HepG2 (cell line): ENCODE measurements at regions not wholly inside any gene's neighbourhood (a gene's known extent, or its start where the extent isn't known, plus 50 kb on each side); places are given as distances from the start of the nearest gene placed in this dataset.

Experiments used
- ATAC-seq: fragments of 200-7000 bp; cut with Tn5 transposase; 3 replicates; pipeline ENCODE4 v1.9.1; 2020; ENCODE audit warnings: mild to moderate bottlenecking, moderate library complexity
- BruUV-seq: library from RNA; stranded (reverse); fragments of 400-500 nt; replicated peaks from 2 replicates; lab custom pipeline; 2021; lab: Mats Ljungman, UMichigan
- CTCF ChIA-PET: fragments of 300-600 bp; formaldehyde crosslinking; extraction: SDS; loops from one replicate; lab custom pipeline; 2021; ENCODE audit warnings: low total read pairs, inconsistent platforms, low intra/inter-chr PET ratio; lab: Yijun Ruan, JAX
- POLR2A ChIA-PET: fragments of 350-600 bp; sonication (Branson Sonifier 250); formaldehyde crosslinking; loops from one replicate; lab custom pipeline; 2020; ENCODE audit warnings: antibody characterized with exemption, inconsistent platforms; lab: Yijun Ruan, JAX
- DNase-seq: peaks from one replicate; pipeline ENCODE4 v3.0.0-alpha.2; 2015; ENCODE audit warnings: low spot score
- FAIRE-seq: peaks from 3 replicates; lab custom pipeline; 2011; peaks lifted over from hg19 to GRCh38; lab: Jason Lieb, UNC
- H2AFZ ChIP-seq: one replicate; pipeline ENCODE4 v1.6.1; 2011; ENCODE audit warnings: low read length, inconsistent platforms
- H3K27ac ChIP-seq: fragments of 300-600 bp; 3 replicates; pipeline ENCODE4 v1.8.0; 2011; ENCODE audit warnings: mixed run types, mild to moderate bottlenecking, mixed read lengths, low read length, inconsistent platforms; ENCODE audit not compliant: insufficient read depth; ENCODE audit errors: extremely low read length
- H3K27me3 ChIP-seq, 2 experiments: fragments of 200-600 bp in 1 of 2; 2 replicates in 1 of 2; 3 replicates in 1 of 2; pipeline versions ENCODE4 v1.6.0 to v1.8.0; 2011; ENCODE audit warnings: low read length in 2 of 2, mild to moderate bottlenecking in 2 of 2, moderate library complexity in 2 of 2, inconsistent platforms in 1 of 2; ENCODE audit not compliant: insufficient read depth in 2 of 2, control insufficient read depth in 1 of 2
- H3K36me3 ChIP-seq, 2 experiments: fragments of 200-600 bp in 1 of 2; replicated peaks in 1 of 2; 2 replicates in 1 of 2; 3 replicates in 1 of 2; pipeline versions ENCODE4 v1.5.1 to v1.8.0; 2011; ENCODE audit warnings: low read length in 2 of 2, inconsistent platforms in 1 of 2; ENCODE audit not compliant: insufficient read depth in 2 of 2, control insufficient read depth in 1 of 2
- H3K4me1 ChIP-seq: 2 replicates; pipeline ENCODE4 v1.5.1; 2012; ENCODE audit warnings: low read length, inconsistent platforms; ENCODE audit not compliant: insufficient read depth
- H3K4me2 ChIP-seq: 2 replicates; pipeline ENCODE4 v1.6.0; 2011; ENCODE audit warnings: low read depth, low read length, inconsistent platforms
- H3K4me3 ChIP-seq, 3 experiments: fragments of 200-600 bp in 1 of 3; sonication (generic), shearing (Covaris generic) in 1 of 3; replicated peaks in 1 of 3; 2 replicates each; pipeline ENCODE4 v1.5.1; 2011 to 2016; ENCODE audit warnings: low read length in 3 of 3, inconsistent platforms in 2 of 3, low read depth in 2 of 3, mild to moderate bottlenecking in 2 of 3, control low read depth in 1 of 3, mixed read lengths in 1 of 3; ENCODE audit not compliant: insufficient read depth in 1 of 3
- H3K79me2 ChIP-seq: one replicate; pipeline ENCODE4 v1.6.1; 2011; ENCODE audit warnings: low read length, inconsistent platforms; ENCODE audit not compliant: insufficient read depth
- H3K9ac ChIP-seq: 2 replicates; pipeline ENCODE4 v1.6.0; 2011; ENCODE audit warnings: mild to moderate bottlenecking, low read depth, low read length, inconsistent platforms; ENCODE audit not compliant: insufficient read depth
- H3K9me3 ChIP-seq: 2 replicates; pipeline ENCODE4 v1.5.1; 2012; ENCODE audit warnings: mild to moderate bottlenecking, low read length
- H4K20me1 ChIP-seq: 2 replicates; pipeline ENCODE4 v1.6.0; 2011; ENCODE audit warnings: inconsistent platforms, mild to moderate bottlenecking, low read length, moderate library complexity; ENCODE audit not compliant: insufficient read depth
- ATM ChIP-seq: fragments of 450-650 bp; IDR thresholded peaks from 2 replicates; pipeline ENCODE4 v1.7.1; 2017; ENCODE audit warnings: mild to moderate bottlenecking, borderline replicate concordance
- BRF2 ChIP-seq: sonication (generic); formaldehyde crosslinking; IDR thresholded peaks from 2 replicates; pipeline ENCODE4 v1.8.1; 2022; ENCODE audit warnings: mild to moderate bottlenecking, missing genetic modification reagents
- CBX5 ChIP-seq: sonication (generic); formaldehyde crosslinking; IDR thresholded peaks from 2 replicates; pipeline ENCODE4 v1.4.0; 2020; ENCODE audit warnings: missing genetic modification reagents, borderline replicate concordance
- ELF1 ChIP-seq: sonication (generic); formaldehyde crosslinking; IDR thresholded peaks from 2 replicates; pipeline ENCODE4 v1.4.0; 2020; ENCODE audit warnings: missing genetic modification reagents
- GATAD2A ChIP-seq: IDR thresholded peaks from 2 replicates; pipeline ENCODE4 v1.6.1; 2016
- HNF4G ChIP-seq, 2 experiments: sonication (generic) in 1 of 2; formaldehyde crosslinking in 1 of 2; IDR thresholded peaks; 2 replicates each; pipeline versions ENCODE4 v1.4.0 to v1.6.1; 2011 to 2020; ENCODE audit warnings: borderline replicate concordance in 2 of 2, low read depth in 2 of 2, mild to moderate bottlenecking in 2 of 2, low read length in 1 of 2, missing genetic modification reagents in 1 of 2, moderate library complexity in 1 of 2
- KLF11 ChIP-seq: IDR thresholded peaks from 2 replicates; pipeline ENCODE4 v1.6.1; 2016; ENCODE audit warnings: missing compliant biosample characterization
- RNF2 ChIP-seq: fragments of 450-650 bp; conservative IDR thresholded peaks from 2 replicates; pipeline ENCODE4 v1.6.1; 2016; ENCODE audit warnings: low read depth
- RNF219 ChIP-seq: sonication (generic); formaldehyde crosslinking; IDR thresholded peaks from 2 replicates; pipeline ENCODE4 v1.5.0; 2020; ENCODE audit warnings: mild to moderate bottlenecking, missing genetic modification reagents
- SNAPC4 ChIP-seq: sonication (generic); formaldehyde crosslinking; IDR thresholded peaks from 2 replicates; pipeline ENCODE4 v1.4.0; 2020; ENCODE audit warnings: mild to moderate bottlenecking, missing genetic modification reagents
- ZBTB42 ChIP-seq: sonication (generic); formaldehyde crosslinking; IDR thresholded peaks from 2 replicates; pipeline ENCODE4 v1.5.0; 2020; ENCODE audit warnings: mild to moderate bottlenecking, missing genetic modification reagents
- ZNF431 ChIP-seq: sonication (generic); formaldehyde crosslinking; IDR thresholded peaks from 2 replicates; pipeline ENCODE4 v1.9.0; 2022; ENCODE audit warnings: missing genetic modification reagents, low read depth, mild to moderate bottlenecking, borderline replicate concordance
- ZNF530 ChIP-seq: sonication (generic); formaldehyde crosslinking; IDR thresholded peaks from 2 replicates; pipeline ENCODE4 v1.5.0; 2020; ENCODE audit warnings: low read depth, mild to moderate bottlenecking, missing genetic modification reagents
- ZNF788 ChIP-seq: sonication (generic); formaldehyde crosslinking; IDR thresholded peaks from 2 replicates; pipeline ENCODE4 v1.5.0; 2020; ENCODE audit warnings: mild to moderate bottlenecking, missing genetic modification reagents, borderline replicate concordance
- WGBS: methylation state at CpG from one replicate; pipeline ENCODE4 v1.1.6; 2017; ENCODE audit warnings: low lambda C conversion rate; 5-methylcytosine and 5-hydroxymethylcytosine counted together
- in situ Hi-C: cut with HindIII; loops from 2 replicates; pipeline ENCODE4 v1.10.0; 2017; ENCODE audit warnings: low pct_unique_long_range_greater_than_20kb; ENCODE audit not compliant: extremely low pct_ligation_motif_present
- intact Hi-C: fragments of 100-400 bp; cut with micrococcal nuclease; formaldehyde crosslinking; loops from one replicate; pipeline ENCODE4 v1.10.0; 2022; ENCODE audit not compliant: unreplicated experiment

GRCh38 chr5:57698086-57698485, 215.5 kb upstream of the ACTBL2 start (continued):
- no peak for TF ChIP-seq RNF219 (CRISPR knock-in tag)
- no peak for TF ChIP-seq KLF11 (CRISPR knock-in tag)
- TF ChIP-seq, all 625 proteins: peak for 0

GRCh38 chr5:57696825-57697570, 214.4 kb upstream of the ACTBL2 start:
- no peaks in the 10 kb centered on the region for H3K79me2 ChIP-seq
- ATAC-seq (no peak), DNase-seq (no peak), FAIRE-seq (no peak)
- no peak for TF ChIP-seq ELF1 (CRISPR knock-in tag)
- TF ChIP-seq SNAPC4, result no peak
- TF ChIP-seq ZNF530 (CRISPR knock-in tag), result no peak
- TF ChIP-seq ZNF431 (CRISPR knock-in tag), result no peak
- no peak for TF ChIP-seq ZNF788
- no peak for TF ChIP-seq RNF2
- TF ChIP-seq ZBTB42 (CRISPR knock-in tag), result no peak
- TF ChIP-seq BRF2 (CRISPR knock-in tag), result no peak
- no peak for TF ChIP-seq GATAD2A (CRISPR knock-in tag)
- no peak for TF ChIP-seq HNF4G (IDR thresholded peaks at IDR 0.05; ENCODE audit: borderline replicate concordance, low read depth, low read length)
- TF ChIP-seq HNF4G (CRISPR knock-in tag; IDR thresholded peaks at IDR 0.05; ENCODE audit: borderline replicate concordance, low read depth), result no peak
- TF ChIP-seq CBX5 (CRISPR knock-in tag), result no peak
- TF ChIP-seq ATM, result no peak
- H3K27ac ChIP-seq, result no peak overlapping the region
- H3K4me1 ChIP-seq, result peaks cover 49% of the 10 kb centered on the region
- in situ Hi-C loops, result no loop called here
- H3K9ac ChIP-seq, result no peak overlapping the region
- H2AFZ ChIP-seq, result no peak overlapping the region
- BruUV-seq, result no TSS peak
- no peaks in the 10 kb centered on the region for H3K36me3 ChIP-seq
- H3K27me3 ChIP-seq, result no peaks in the 10 kb centered on the region
- H4K20me1 ChIP-seq, result no peaks in the 10 kb centered on the region
- intact Hi-C loops, result loop anchor here (10.0 kb wide), 1 partner anchor 522 kb away; the partner anchor contains the start of gene GPBP1
- 99% methylated on average over 4 of the region's 4 CpGs for WGBS
- CTCF ChIA-PET, result no interaction called here
- H3K4me3 ChIP-seq, result no peak overlapping the region
- no peaks in the 10 kb centered on the region for H3K9me3 ChIP-seq
- POLR2A ChIA-PET, result no interaction called here
- no peak overlapping the region for H3K4me2 ChIP-seq
